ENCODE measurements at regions not wholly inside any gene's neighbourhood (a gene's known extent, or its start where the extent isn't known, plus 50 kb on each side); places are given as distances from the start of the nearest gene placed in this dataset.
A peak's percentile ranks its signal among the peaks of the same experiment; 100 is the strongest.

- H3K27ac ChIP-seq (ENCODE audit: low read length): no peak overlapping the region
- peak overlapping the region in 1 of 2 donors; percentile 37 for H3K9ac ChIP-seq (ENCODE audit: low read length in 2 of 2)
- peak overlapping the region in 1 of 2 donors; percentile 61 for H3K4me3 ChIP-seq (ENCODE audit: low read length in 2 of 2)
- H3K36me3 ChIP-seq (ENCODE audit: control insufficient read depth in 2 of 2, insufficient read depth in 2 of 2, low read length in 2 of 2): no peaks in the 10 kb centered on the region
- no peaks in the 10 kb centered on the region for H3K4me1 ChIP-seq (ENCODE audit: control insufficient read depth, insufficient read depth, low read length)
- H3K27me3 ChIP-seq (ENCODE audit: control insufficient read depth in 1 of 2, insufficient read depth in 2 of 2, low read length in 2 of 2): no peaks in the 10 kb centered on the region
- H3K9me3 ChIP-seq (ENCODE audit: control insufficient read depth in 2 of 2, low read length in 2 of 2): no peaks in the 10 kb centered on the region
Measured at GRCh38 chr3:8110966-8111798, 390.4 kb upstream of the LMCD1 start.

DNA sequence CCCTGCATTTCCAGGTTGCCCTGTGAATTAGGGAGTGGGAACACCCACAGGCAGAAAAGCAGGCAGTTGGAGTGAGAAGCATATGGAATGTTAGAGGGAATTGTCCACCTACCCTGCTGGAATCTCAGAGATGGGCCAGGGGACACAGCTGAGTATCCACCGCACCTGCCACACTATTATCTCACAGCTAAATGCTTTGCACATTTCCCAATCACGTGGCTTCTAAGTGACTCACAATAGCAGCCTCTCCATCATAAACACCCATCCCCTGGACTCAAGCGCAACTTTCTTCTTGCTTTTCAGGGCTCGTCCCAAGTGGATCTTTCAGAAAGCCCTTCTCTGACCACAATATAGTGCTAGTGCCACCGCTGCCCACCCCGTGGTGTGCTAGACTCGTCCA is 389.0 kb upstream of the LMCD1 start:
- Histone ChIP-seq H3K27me3 (ENCODE audit: control insufficient read depth in 1 of 2, insufficient read depth in 2 of 2, low read length in 2 of 2) (no peaks in the 10 kb centered on the region), H3K4me1 (ENCODE audit: control insufficient read depth, insufficient read depth, low read length) (no peaks in the 10 kb centered on the region), H3K9me3 (ENCODE audit: control insufficient read depth in 2 of 2, low read length in 2 of 2) (no peaks in the 10 kb centered on the region), H3K4me3 (ENCODE audit: low read length in 2 of 2) (no peak overlapping the region), H3K36me3 (ENCODE audit: control insufficient read depth in 2 of 2, insufficient read depth in 2 of 2, low read length in 2 of 2) (no peaks in the 10 kb centered on the region), H3K27ac (ENCODE audit: low read length) (no peak overlapping the region), H3K9ac (ENCODE audit: low read length in 2 of 2) (no peak overlapping the region)

DNA sequence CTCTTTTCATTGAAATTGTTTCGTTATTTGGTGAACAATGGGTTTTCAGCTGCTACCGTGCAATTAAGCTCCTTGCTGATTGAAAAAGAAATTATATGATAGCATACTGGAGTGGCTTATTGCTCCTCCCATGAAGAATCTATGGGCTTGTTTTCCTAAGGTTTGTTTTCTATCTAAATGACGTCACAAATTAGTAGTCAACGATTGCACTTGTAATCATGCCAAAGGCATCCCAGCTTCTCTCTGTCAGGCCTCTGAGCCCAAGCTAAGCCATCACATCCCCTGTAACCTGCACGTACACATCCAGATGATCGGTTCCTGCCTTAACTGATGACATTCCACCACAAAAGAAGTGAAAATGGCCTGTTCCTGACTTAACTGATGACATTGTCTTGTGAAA is 388.0 kb upstream of the LMCD1 start:
- Histone ChIP-seq H3K36me3 (ENCODE audit: control insufficient read depth in 2 of 2, insufficient read depth in 2 of 2, low read length in 2 of 2) (no peaks in the 10 kb centered on the region), H3K27me3 (ENCODE audit: control insufficient read depth in 1 of 2, insufficient read depth in 2 of 2, low read length in 2 of 2) (no peaks in the 10 kb centered on the region), H3K4me3 (ENCODE audit: low read length in 2 of 2) (no peak overlapping the region), H3K9ac (ENCODE audit: low read length in 2 of 2) (no peak overlapping the region), H3K4me1 (ENCODE audit: control insufficient read depth, insufficient read depth, low read length) (no peaks in the 10 kb centered on the region), H3K27ac (ENCODE audit: low read length) (no peak overlapping the region), H3K9me3 (ENCODE audit: control insufficient read depth in 2 of 2, low read length in 2 of 2) (peaks cover 0 to 3% of the 10 kb centered on the region in 2 donors)

DNA sequence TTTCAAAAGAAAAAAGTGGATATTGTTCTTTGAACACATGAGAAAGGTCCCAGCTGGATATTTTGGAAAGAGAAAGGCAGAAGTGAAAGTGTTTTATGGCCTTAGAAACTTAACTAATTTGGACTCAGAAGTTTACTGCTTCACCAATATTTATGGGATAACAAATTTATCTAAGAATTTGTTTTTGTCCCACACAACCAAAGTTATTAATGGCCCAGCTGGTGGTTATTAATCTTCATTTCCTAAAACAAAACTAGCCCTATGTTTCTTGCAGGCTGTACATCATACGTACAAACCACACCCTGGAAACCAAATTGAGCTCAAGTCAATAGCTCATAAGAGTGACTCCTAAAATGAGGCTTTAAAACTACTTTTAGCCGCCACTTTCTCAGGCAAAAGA is 372.9 kb upstream of the LMCD1 start:
- no peaks in the 10 kb centered on the region for H3K4me1 ChIP-seq (ENCODE audit: control insufficient read depth, insufficient read depth, low read length)
- H3K27ac ChIP-seq (ENCODE audit: low read length): no peak overlapping the region
- no peaks in the 10 kb centered on the region for H3K27me3 ChIP-seq (ENCODE audit: control insufficient read depth in 1 of 2, insufficient read depth in 2 of 2, low read length in 2 of 2)
- H3K36me3 ChIP-seq (ENCODE audit: control insufficient read depth in 2 of 2, insufficient read depth in 2 of 2, low read length in 2 of 2): no peaks in the 10 kb centered on the region
- no peak overlapping the region for H3K9ac ChIP-seq (ENCODE audit: low read length in 2 of 2)
- no peak overlapping the region for H3K4me3 ChIP-seq (ENCODE audit: low read length in 2 of 2)
- peaks cover 0 to 9% of the 10 kb centered on the region in 2 donors for H3K9me3 ChIP-seq (ENCODE audit: control insufficient read depth in 2 of 2, low read length in 2 of 2)

DNA sequence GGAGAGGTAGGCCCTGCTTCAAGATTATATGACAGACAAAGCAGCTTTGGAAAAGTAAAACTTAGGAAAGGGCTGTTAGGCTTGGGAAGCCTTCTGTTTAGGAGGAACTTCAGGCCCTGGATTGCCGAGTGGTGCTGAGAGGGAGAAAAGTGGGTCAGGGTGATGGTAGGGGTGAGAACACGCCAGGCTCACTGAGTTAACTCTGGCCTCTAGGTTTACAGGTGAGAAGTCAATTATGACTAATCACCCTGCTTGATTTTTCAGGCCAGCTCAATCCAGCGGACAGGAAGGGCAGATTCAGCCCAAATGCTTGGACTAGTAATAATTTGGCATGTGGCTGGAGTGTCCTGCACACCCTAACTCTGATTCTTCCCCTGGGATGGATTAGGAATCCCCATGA is 365.1 kb upstream of the LMCD1 start:
- Histone ChIP-seq H3K4me3 (ENCODE audit: low read length in 2 of 2) (no peak overlapping the region), H3K27ac (ENCODE audit: low read length) (no peak overlapping the region), H3K9ac (ENCODE audit: low read length in 2 of 2) (no peak overlapping the region), H3K9me3 (ENCODE audit: control insufficient read depth in 2 of 2, low read length in 2 of 2) (peaks cover 0 to 8% of the 10 kb centered on the region in 2 donors), H3K4me1 (ENCODE audit: control insufficient read depth, insufficient read depth, low read length) (no peaks in the 10 kb centered on the region), H3K36me3 (ENCODE audit: control insufficient read depth in 2 of 2, insufficient read depth in 2 of 2, low read length in 2 of 2) (no peaks in the 10 kb centered on the region), H3K27me3 (ENCODE audit: control insufficient read depth in 1 of 2, insufficient read depth in 2 of 2, low read length in 2 of 2) (no peaks in the 10 kb centered on the region)

GRCh38 chr3:8143186-8143585 is 358.4 kb upstream of the LMCD1 start:
- no peaks in the 10 kb centered on the region for H3K4me1 ChIP-seq (ENCODE audit: control insufficient read depth, insufficient read depth, low read length)
- no peak overlapping the region for H3K9ac ChIP-seq (ENCODE audit: low read length in 2 of 2)

DNA sequence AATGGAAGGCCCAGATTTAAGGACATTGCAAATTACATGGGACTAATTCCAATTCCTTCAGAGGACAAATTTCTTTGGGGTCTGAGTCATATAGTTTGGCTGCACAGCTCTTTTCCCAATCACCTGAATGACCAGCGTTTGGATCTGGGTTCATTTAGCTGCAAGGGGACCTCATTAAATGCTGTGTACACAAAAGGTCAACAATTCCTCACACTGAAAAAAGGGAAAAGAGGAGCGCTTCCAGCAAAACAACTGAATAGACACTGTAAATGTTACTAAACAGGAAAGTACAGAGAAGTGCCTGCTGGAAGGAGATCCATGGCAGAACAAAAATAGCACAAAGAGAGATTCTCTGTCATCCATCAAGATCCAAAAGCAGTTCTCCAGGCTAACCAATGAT is 356.0 kb upstream of the LMCD1 start:
- H3K4me3 ChIP-seq (ENCODE audit: low read length in 2 of 2): no peak overlapping the region
- H3K9ac ChIP-seq (ENCODE audit: low read length in 2 of 2): no peak overlapping the region
- H3K27me3 ChIP-seq (ENCODE audit: control insufficient read depth in 1 of 2, insufficient read depth in 2 of 2, low read length in 2 of 2): no peaks in the 10 kb centered on the region
- no peaks in the 10 kb centered on the region for H3K36me3 ChIP-seq (ENCODE audit: control insufficient read depth in 2 of 2, insufficient read depth in 2 of 2, low read length in 2 of 2)
- peaks cover 0 to 5% of the 10 kb centered on the region in 2 donors for H3K9me3 ChIP-seq (ENCODE audit: control insufficient read depth in 2 of 2, low read length in 2 of 2)
- H3K27ac ChIP-seq (ENCODE audit: low read length): no peak overlapping the region
- no peaks in the 10 kb centered on the region for H3K4me1 ChIP-seq (ENCODE audit: control insufficient read depth, insufficient read depth, low read length)

More at GRCh38 chr3:8143186-8143585, 358.4 kb upstream of the LMCD1 start:
- H3K9me3 ChIP-seq (ENCODE audit: control insufficient read depth in 2 of 2, low read length in 2 of 2): peaks cover 0 to 5% of the 10 kb centered on the region in 2 donors
- H3K27me3 ChIP-seq (ENCODE audit: control insufficient read depth in 1 of 2, insufficient read depth in 2 of 2, low read length in 2 of 2): no peaks in the 10 kb centered on the region
- no peak overlapping the region for H3K4me3 ChIP-seq (ENCODE audit: low read length in 2 of 2)
- H3K36me3 ChIP-seq (ENCODE audit: control insufficient read depth in 2 of 2, insufficient read depth in 2 of 2, low read length in 2 of 2): no peaks in the 10 kb centered on the region
- H3K27ac ChIP-seq (ENCODE audit: low read length): no peak overlapping the region

DNA sequence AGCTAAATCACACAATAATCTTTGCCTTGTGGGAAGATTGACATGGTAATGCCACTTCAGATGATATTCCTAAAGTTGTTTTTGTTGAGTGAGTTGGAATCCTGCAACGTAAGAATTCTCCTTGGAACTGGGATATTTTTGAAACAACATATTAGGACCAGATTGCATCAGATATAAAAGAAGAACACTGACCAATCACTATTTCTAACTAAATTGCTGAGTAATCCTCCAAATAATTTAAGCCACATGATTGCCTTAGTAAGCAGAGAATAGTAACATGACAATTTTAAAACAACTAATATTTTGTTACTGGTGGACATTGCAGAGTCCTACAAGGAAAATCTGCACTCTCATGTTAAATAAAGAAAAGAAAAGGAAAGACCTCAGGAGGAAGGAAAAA is 353.9 kb upstream of the LMCD1 start:
- no peaks in the 10 kb centered on the region for H3K36me3 ChIP-seq (ENCODE audit: control insufficient read depth in 2 of 2, insufficient read depth in 2 of 2, low read length in 2 of 2)
- no peak overlapping the region for H3K27ac ChIP-seq (ENCODE audit: low read length)
- H3K4me3 ChIP-seq (ENCODE audit: low read length in 2 of 2): no peak overlapping the region
- H3K9ac ChIP-seq (ENCODE audit: low read length in 2 of 2): no peak overlapping the region
- H3K4me1 ChIP-seq (ENCODE audit: control insufficient read depth, insufficient read depth, low read length): no peaks in the 10 kb centered on the region
- no peaks in the 10 kb centered on the region for H3K27me3 ChIP-seq (ENCODE audit: control insufficient read depth in 1 of 2, insufficient read depth in 2 of 2, low read length in 2 of 2)
- no peaks in the 10 kb centered on the region for H3K9me3 ChIP-seq (ENCODE audit: control insufficient read depth in 2 of 2, low read length in 2 of 2)

DNA sequence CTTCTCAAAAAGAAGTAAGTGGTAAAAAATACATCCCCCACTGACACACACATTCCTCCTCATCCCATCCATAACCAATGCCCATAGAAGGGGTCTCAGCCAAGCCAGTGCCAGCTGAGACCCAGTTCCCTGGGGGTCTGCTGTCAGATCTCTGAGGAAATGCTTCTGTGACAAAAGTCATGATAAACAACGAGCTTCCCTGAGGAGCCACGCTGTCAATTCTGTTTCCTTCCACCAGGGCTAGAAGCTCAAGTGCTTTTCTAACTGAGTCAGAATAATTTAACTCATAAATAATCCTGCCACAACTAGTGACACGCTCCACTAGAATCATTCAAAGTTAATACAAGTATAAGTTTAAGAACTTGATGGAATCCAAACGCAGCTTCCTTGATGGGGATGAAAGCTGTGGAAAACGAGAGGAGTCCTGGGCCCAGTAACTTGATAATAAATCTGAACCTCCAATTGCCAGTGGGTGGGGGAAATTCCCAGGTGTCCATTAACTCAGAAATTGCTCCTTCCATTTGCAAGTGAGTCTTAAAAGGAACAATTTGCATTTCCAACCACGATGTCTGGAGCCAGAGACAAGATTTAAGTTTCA is 348.7 kb upstream of the LMCD1 start:
- no peak overlapping the region for H3K27ac ChIP-seq (ENCODE audit: low read length)
- no peaks in the 10 kb centered on the region for H3K9me3 ChIP-seq (ENCODE audit: control insufficient read depth in 2 of 2, low read length in 2 of 2)
- H3K4me1 ChIP-seq (ENCODE audit: control insufficient read depth, insufficient read depth, low read length): no peaks in the 10 kb centered on the region

DNA sequence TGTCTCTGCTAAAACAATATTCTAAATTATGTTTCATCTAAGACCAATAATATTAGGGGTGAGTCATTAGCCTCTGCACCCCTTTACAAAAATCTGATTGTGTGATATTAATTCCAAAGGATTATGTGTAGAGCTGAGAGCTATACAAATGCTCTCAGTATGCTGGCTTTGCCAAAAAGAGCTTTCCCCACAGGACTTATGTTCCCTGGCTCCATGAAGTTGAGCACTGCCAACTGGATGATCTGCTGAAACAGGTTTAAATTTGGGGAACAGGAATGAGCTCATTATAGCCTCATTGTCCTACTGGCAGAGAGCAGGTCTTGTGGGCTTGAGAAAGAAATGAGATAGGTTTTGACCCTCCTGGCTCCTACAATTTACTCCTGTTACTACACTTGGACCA is 347.8 kb upstream of the LMCD1 start:
- no peak overlapping the region for H3K4me3 ChIP-seq (ENCODE audit: low read length in 2 of 2)
- no peaks in the 10 kb centered on the region for H3K27me3 ChIP-seq (ENCODE audit: control insufficient read depth in 1 of 2, insufficient read depth in 2 of 2, low read length in 2 of 2)
- H3K27ac ChIP-seq (ENCODE audit: low read length): no peak overlapping the region
- H3K9me3 ChIP-seq (ENCODE audit: control insufficient read depth in 2 of 2, low read length in 2 of 2): no peaks in the 10 kb centered on the region
- H3K4me1 ChIP-seq (ENCODE audit: control insufficient read depth, insufficient read depth, low read length): no peaks in the 10 kb centered on the region
- H3K9ac ChIP-seq (ENCODE audit: low read length in 2 of 2): no peak overlapping the region
- H3K36me3 ChIP-seq (ENCODE audit: control insufficient read depth in 2 of 2, insufficient read depth in 2 of 2, low read length in 2 of 2): no peaks in the 10 kb centered on the region

More for the DNA sequence above, 348.7 kb upstream of the LMCD1 start:
- Histone ChIP-seq H3K4me3 (ENCODE audit: low read length in 2 of 2) (no peak overlapping the region), H3K27me3 (ENCODE audit: control insufficient read depth in 1 of 2, insufficient read depth in 2 of 2, low read length in 2 of 2) (no peaks in the 10 kb centered on the region), H3K36me3 (ENCODE audit: control insufficient read depth in 2 of 2, insufficient read depth in 2 of 2, low read length in 2 of 2) (no peaks in the 10 kb centered on the region), H3K9ac (ENCODE audit: low read length in 2 of 2) (no peak overlapping the region)

GRCh38 chr3:8154617-8155016 is 347.0 kb upstream of the LMCD1 start:
- no peak overlapping the region for H3K27ac ChIP-seq (ENCODE audit: low read length)
- H3K4me3 ChIP-seq (ENCODE audit: low read length in 2 of 2): no peak overlapping the region
- no peak overlapping the region for H3K9ac ChIP-seq (ENCODE audit: low read length in 2 of 2)
- no peaks in the 10 kb centered on the region for H3K9me3 ChIP-seq (ENCODE audit: control insufficient read depth in 2 of 2, low read length in 2 of 2)
- H3K27me3 ChIP-seq (ENCODE audit: control insufficient read depth in 1 of 2, insufficient read depth in 2 of 2, low read length in 2 of 2): no peaks in the 10 kb centered on the region
- no peaks in the 10 kb centered on the region for H3K4me1 ChIP-seq (ENCODE audit: control insufficient read depth, insufficient read depth, low read length)
- no peaks in the 10 kb centered on the region for H3K36me3 ChIP-seq (ENCODE audit: control insufficient read depth in 2 of 2, insufficient read depth in 2 of 2, low read length in 2 of 2)

Measured in stomach smooth muscle (tissue), 2 donors.